NCI-H2196 treated with DMSO at 0.1 percent for 48 hours (cell line): ENCODE measurements at regions not wholly inside any gene's neighbourhood (a gene's known extent, or its start where the extent isn't known, plus 50 kb on each side); places are given as distances from the start of the nearest gene placed in this dataset.

Source experiments
- DNase-seq: peaks from one replicate; lab custom pipeline; 2025; ENCODE audit not compliant: unreplicated experiment; lab: John Stamatoyannopoulos, UW

- DNase-seq: no peak
Measured at GRCh38 chr3:128569756-128570155, 76.8 kb upstream of the GATA2 start.

GRCh38 chr3:128568602-128569490, 75.8 kb upstream of the GATA2 start:
- DNase-seq: no peak

- no peak for DNase-seq
Measured at GRCh38 chr3:128567705-128568356, 74.8 kb upstream of the GATA2 start.

GRCh38 chr3:128567141-128567540, 74.1 kb upstream of the GATA2 start:
- DNase-seq: no peak

- no peak for DNase-seq
Measured at GRCh38 chr3:128563439-128563838, 70.4 kb upstream of the GATA2 start.

- no peak for DNase-seq
Measured at GRCh38 chr3:128561504-128561903, 68.5 kb upstream of the GATA2 start.

- no peak for DNase-seq
Measured at GRCh38 chr3:128560768-128561167, 67.8 kb upstream of the GATA2 start.

- peak; percentile 59 for DNase-seq
Measured at GRCh38 chr3:128559486-128560225, 66.7 kb upstream of the GATA2 start.

GRCh38 chr3:128557531-128558280, 64.7 kb upstream of the GATA2 start:
- DNase-seq: no peak

GRCh38 chr3:128556907-128557306, 63.9 kb upstream of the GATA2 start:
- DNase-seq: no peak

GRCh38 chr3:128556384-128556783, 63.4 kb upstream of the GATA2 start:
- no peak for DNase-seq

- DNase-seq: no peak
Measured at GRCh38 chr3:128555841-128556240, 62.8 kb upstream of the GATA2 start.

GRCh38 chr3:128555098-128555825, 62.3 kb upstream of the GATA2 start:
- DNase-seq: no peak

- no peak for DNase-seq
Measured at GRCh38 chr3:128554465-128555097, 61.6 kb upstream of the GATA2 start.

- no peak for DNase-seq
Measured at GRCh38 chr3:128554100-128554464, 61.1 kb upstream of the GATA2 start.

GRCh38 chr3:128553560-128553959, 60.6 kb upstream of the GATA2 start:
- no peak for DNase-seq

- no peak for DNase-seq
Measured at GRCh38 chr3:128551867-128552266, 58.9 kb upstream of the GATA2 start.

- no peak for DNase-seq
Measured at GRCh38 chr3:128551451-128551850, 58.5 kb upstream of the GATA2 start.

- no peak for DNase-seq
Measured at GRCh38 chr3:128550471-128551126, 57.6 kb upstream of the GATA2 start.

- no peak for DNase-seq
Measured at GRCh38 chr3:128550113-128550440, 57.1 kb upstream of the GATA2 start.
